ENCODE measurements at regions not wholly inside any gene's neighbourhood (a gene's known extent, or its start where the extent isn't known, plus 50 kb on each side); places are given as distances from the start of the nearest gene placed in this dataset.

- TF ChIP-seq AHDC1 (CRISPR knock-in tag; IDR thresholded peaks at IDR 0.05; ENCODE audit: borderline replicate concordance): peak; percentile 76; the same call in 1 of the 2 replicates
- TF ChIP-seq DZIP1 (CRISPR knock-in tag; IDR thresholded peaks at IDR 0.05): no peak
- no peak for TF ChIP-seq MTF1 (CRISPR knock-in tag; IDR thresholded peaks at IDR 0.05)
- TF ChIP-seq ZNF816 (CRISPR knock-in tag; IDR thresholded peaks at IDR 0.05; ENCODE audit: borderline replicate concordance): no peak
- TF ChIP-seq FOXA3 (CRISPR knock-in tag; IDR thresholded peaks at IDR 0.05): peak; percentile 81
- TF ChIP-seq ZMYM4 (CRISPR knock-in tag; IDR thresholded peaks at IDR 0.05): no peak; the same call in none of the 2 replicates
- no peak for TF ChIP-seq SNAPC2 (CRISPR knock-in tag; IDR thresholded peaks at IDR 0.05)
- TF ChIP-seq SKIL (CRISPR knock-in tag; IDR thresholded peaks at IDR 0.05; ENCODE audit: borderline replicate concordance): peak; percentile 78
- TF ChIP-seq ARNT (IDR thresholded peaks at IDR 0.05): no peak
- TF ChIP-seq ZNF720 (CRISPR knock-in tag; IDR thresholded peaks at IDR 0.05): no peak
- TF ChIP-seq ZBTB20 (CRISPR knock-in tag; IDR thresholded peaks at IDR 0.05; ENCODE audit: borderline replicate concordance, low read depth): no peak
- TF ChIP-seq ZMYM3 (CRISPR knock-in tag; IDR thresholded peaks at IDR 0.05): no peak; the same call in 1 of the 2 replicates
- TF ChIP-seq ZNF75D (CRISPR knock-in tag; IDR thresholded peaks at IDR 0.05; ENCODE audit: borderline replicate concordance): no peak
- no peak; the same call in 1 of the 2 replicates for TF ChIP-seq ZFY (CRISPR knock-in tag; IDR thresholded peaks at IDR 0.05)
- TF ChIP-seq DRAP1 (CRISPR knock-in tag; IDR thresholded peaks at IDR 0.05): no peak; the same call in 1 of the 2 replicates
- peak; percentile 66 for TF ChIP-seq MED1 (CRISPR knock-in tag; IDR thresholded peaks at IDR 0.05)
- TF ChIP-seq ZBTB43 (CRISPR knock-in tag; conservative IDR thresholded peaks at IDR 0.05): no peak
- no peak for TF ChIP-seq ZNF230 (CRISPR knock-in tag; IDR thresholded peaks at IDR 0.05)
These were observed 100.7 kb upstream of the SLC25A33 start (continued) for GRCh38 chr1:9438431-9439073.
